ENCODE measurements at regions not wholly inside any gene's neighbourhood (a gene's known extent, or its start where the extent isn't known, plus 50 kb on each side); places are given as distances from the start of the nearest gene placed in this dataset.
"Not testable (repeated sequence)": the region's sequence is repeated elsewhere in the genome, so short reads cannot be mapped to it uniquely, and the experiment has no call there.

DNA sequence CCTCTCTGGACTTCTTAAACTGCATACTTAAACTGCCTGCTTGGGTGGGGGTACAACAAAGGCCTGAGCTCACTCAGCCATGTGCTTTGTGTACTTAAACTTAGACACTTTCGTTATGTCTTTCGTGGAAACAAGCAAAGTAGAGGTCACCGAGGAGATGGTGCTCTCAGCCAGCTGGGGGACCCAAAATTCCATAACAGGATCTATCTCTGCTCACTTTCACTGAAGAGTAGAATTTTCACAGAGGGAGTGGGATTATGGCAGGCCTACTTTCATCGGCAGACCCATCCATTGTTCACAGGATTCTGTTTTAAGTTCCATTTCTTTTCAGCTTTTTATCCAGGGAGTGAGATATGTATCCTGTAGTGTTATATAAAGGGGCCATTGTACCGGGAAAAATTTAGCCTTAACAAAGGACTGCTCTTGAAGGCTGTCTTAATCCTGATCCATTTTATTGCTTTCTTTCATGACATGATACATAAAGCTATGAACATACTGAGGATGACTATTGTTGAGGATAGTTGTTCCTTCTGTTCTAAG, 370.0 kb upstream of the GHITM start:
- Histone ChIP-seq H3K4me1 (ENCODE audit: control insufficient read depth in 2 of 3, insufficient read depth in 2 of 3, low read depth in 1 of 3, low read length in 3 of 3) (no peaks in the 10 kb centered on the region), H3K27me3 (ENCODE audit: control insufficient read depth, insufficient read depth, low read length) (no peaks in the 10 kb centered on the region), H3K9ac (ENCODE audit: low read length in 3 of 3) (no peak overlapping the region), H3K36me3 (ENCODE audit: control insufficient read depth in 2 of 3, insufficient read depth in 3 of 3, low read length in 3 of 3) (no peaks in the 10 kb centered on the region), H3K9me3 (ENCODE audit: control insufficient read depth in 2 of 3, insufficient read depth in 1 of 3, low read length in 3 of 3) (no peaks in the 10 kb centered on the region), H3K27ac (ENCODE audit: low read depth in 2 of 2, low read length in 2 of 2) (no peak overlapping the region), H3K4me3 (ENCODE audit: low read length in 3 of 3) (no peak overlapping the region)
- intact Hi-C loops (cut with DNase I) = no loop called here
- TF ChIP-seq, protein P1, sequence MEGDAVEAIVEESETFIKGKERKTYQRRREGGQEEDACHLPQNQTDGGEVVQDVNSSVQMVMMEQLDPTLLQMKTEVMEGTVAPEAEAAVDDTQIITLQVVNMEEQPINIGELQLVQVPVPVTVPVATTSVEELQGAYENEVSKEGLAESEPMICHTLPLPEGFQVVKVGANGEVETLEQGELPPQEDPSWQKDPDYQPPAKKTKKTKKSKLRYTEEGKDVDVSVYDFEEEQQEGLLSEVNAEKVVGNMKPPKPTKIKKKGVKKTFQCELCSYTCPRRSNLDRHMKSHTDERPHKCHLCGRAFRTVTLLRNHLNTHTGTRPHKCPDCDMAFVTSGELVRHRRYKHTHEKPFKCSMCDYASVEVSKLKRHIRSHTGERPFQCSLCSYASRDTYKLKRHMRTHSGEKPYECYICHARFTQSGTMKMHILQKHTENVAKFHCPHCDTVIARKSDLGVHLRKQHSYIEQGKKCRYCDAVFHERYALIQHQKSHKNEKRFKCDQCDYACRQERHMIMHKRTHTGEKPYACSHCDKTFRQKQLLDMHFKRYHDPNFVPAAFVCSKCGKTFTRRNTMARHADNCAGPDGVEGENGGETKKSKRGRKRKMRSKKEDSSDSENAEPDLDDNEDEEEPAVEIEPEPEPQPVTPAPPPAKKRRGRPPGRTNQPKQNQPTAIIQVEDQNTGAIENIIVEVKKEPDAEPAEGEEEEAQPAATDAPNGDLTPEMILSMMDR (IDR thresholded peaks at IDR 0.05; ENCODE audit: borderline replicate concordance, extremely low read depth, insufficient read depth) = no peak
- DNase-seq = no peak
- no peak for FAIRE-seq

DNA sequence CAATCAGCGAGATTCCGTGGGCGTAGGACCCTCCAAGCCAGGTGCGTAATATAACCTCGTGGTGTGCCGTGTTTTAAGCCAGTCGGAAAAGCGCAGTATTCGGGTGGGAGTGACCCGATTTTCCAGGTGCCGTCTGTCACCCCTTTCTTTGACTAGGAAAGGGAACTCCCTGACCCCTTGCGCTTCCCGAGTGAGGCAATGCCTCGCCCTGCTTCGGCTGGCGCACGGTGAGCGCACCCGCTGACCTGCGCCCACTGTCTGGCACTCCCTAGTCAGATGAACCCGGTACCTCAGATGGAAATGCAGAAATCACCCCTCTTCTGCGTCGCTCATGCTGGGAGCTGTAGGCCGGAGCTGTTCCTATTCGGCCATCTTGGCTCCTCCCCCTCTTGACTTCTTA, 352.6 kb upstream of the GHITM start:
- FAIRE-seq; H3K27me3 ChIP-seq (ENCODE audit: control insufficient read depth, insufficient read depth, low read length); H3K27ac ChIP-seq (ENCODE audit: low read depth in 2 of 2, low read length in 2 of 2); DNase-seq; H3K4me3 ChIP-seq (ENCODE audit: low read length in 3 of 3); intact Hi-C loops (cut with DNase I); H3K9ac ChIP-seq (ENCODE audit: low read length in 3 of 3); H3K4me1 ChIP-seq (ENCODE audit: control insufficient read depth in 2 of 3, insufficient read depth in 2 of 3, low read depth in 1 of 3, low read length in 3 of 3); H3K36me3 ChIP-seq (ENCODE audit: control insufficient read depth in 2 of 3, insufficient read depth in 3 of 3, low read length in 3 of 3); H3K9me3 ChIP-seq (ENCODE audit: control insufficient read depth in 2 of 3, insufficient read depth in 1 of 3, low read length in 3 of 3): not testable (repeated sequence)

DNA sequence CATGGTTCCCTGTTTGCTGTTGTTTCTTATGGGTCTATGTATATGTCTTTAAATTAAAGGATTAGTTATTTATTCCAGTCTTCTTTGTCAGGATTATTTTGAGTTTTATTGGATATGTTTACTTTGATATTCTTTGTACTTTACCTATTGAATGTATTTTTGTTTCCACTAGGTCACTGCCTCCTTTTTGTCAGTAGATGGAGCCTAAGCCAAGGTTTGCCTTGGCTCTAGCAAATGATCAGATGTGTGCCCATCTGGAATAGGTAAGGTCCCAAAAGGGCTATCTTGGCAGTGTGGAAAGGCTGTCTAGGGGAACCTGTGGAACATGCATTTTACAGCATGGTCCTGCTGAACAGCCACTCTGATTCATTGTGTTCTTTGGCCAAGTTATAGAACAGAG, 337.3 kb upstream of the GHITM start:
- intact Hi-C loops (cut with DNase I) = no loop called here
- Histone ChIP-seq H3K27ac (ENCODE audit: low read depth in 2 of 2, low read length in 2 of 2) (no peak overlapping the region), H3K9ac (ENCODE audit: low read length in 3 of 3) (no peak overlapping the region), H3K36me3 (ENCODE audit: control insufficient read depth in 2 of 3, insufficient read depth in 3 of 3, low read length in 3 of 3) (no peaks in the 10 kb centered on the region), H3K9me3 (ENCODE audit: control insufficient read depth in 2 of 3, insufficient read depth in 1 of 3, low read length in 3 of 3) (peaks cover 0 to 5% (median 0%) of the 10 kb centered on the region in 3 donors), H3K4me1 (ENCODE audit: control insufficient read depth in 2 of 3, insufficient read depth in 2 of 3, low read depth in 1 of 3, low read length in 3 of 3) (peaks cover 0 to 6% (median 0%) of the 10 kb centered on the region in 3 donors), H3K4me3 (ENCODE audit: low read length in 3 of 3) (no peak overlapping the region), H3K27me3 (ENCODE audit: control insufficient read depth, insufficient read depth, low read length) (no peaks in the 10 kb centered on the region)
- TF ChIP-seq, protein P1 (IDR thresholded peaks at IDR 0.05; ENCODE audit: borderline replicate concordance, extremely low read depth, insufficient read depth) = peak; percentile 17
- DNase-seq (no peak), FAIRE-seq (no peak)

DNA sequence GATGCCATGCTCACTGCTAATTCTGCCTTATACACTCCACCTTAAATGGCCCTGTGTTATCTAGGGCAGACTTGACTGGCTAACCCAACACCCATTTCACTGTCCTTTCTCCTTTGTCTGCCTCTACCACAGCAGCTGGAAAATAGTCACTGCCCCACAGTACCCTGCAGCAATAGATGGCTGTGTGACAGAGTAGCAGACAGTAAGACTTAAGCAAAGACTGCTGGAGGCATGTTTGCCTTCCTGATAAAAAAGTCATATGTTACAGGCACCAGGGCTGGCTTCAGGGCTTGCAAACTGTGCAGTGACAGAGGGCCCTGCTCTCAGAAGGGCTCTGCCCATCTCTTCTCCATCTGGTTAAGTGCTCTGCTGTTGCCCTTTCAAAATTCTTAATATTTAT, 332.6 kb upstream of the GHITM start:
- TF ChIP-seq, protein P1 (IDR thresholded peaks at IDR 0.05; ENCODE audit: borderline replicate concordance, extremely low read depth, insufficient read depth) = no peak
- Histone ChIP-seq H3K36me3 (ENCODE audit: control insufficient read depth in 2 of 3, insufficient read depth in 3 of 3, low read length in 3 of 3) (no peaks in the 10 kb centered on the region), H3K4me3 (ENCODE audit: low read length in 3 of 3) (no peak overlapping the region), H3K27me3 (ENCODE audit: control insufficient read depth, insufficient read depth, low read length) (no peaks in the 10 kb centered on the region), H3K4me1 (ENCODE audit: control insufficient read depth in 2 of 3, insufficient read depth in 2 of 3, low read depth in 1 of 3, low read length in 3 of 3) (peaks cover 0 to 6% (median 0%) of the 10 kb centered on the region in 3 donors), H3K27ac (ENCODE audit: low read depth in 2 of 2, low read length in 2 of 2) (no peak overlapping the region), H3K9me3 (ENCODE audit: control insufficient read depth in 2 of 3, insufficient read depth in 1 of 3, low read length in 3 of 3) (no peaks in the 10 kb centered on the region), H3K9ac (ENCODE audit: low read length in 3 of 3) (no peak overlapping the region)
- no peak for DNase-seq
- intact Hi-C loops (cut with DNase I) = no loop called here
- no peak for FAIRE-seq
